Right atrium auricular region (tissue), 2 donors: ENCODE measurements at regions not wholly inside any gene's neighbourhood (a gene's known extent, or its start where the extent isn't known, plus 50 kb on each side); places are given as distances from the start of the nearest gene placed in this dataset.

Experiments
- DNase-seq: peaks from one replicate; pipeline ENCODE4 v3.0.0-alpha.2; 2019; ENCODE audit warnings: low spot score
- H3K27ac ChIP-seq, 2 donors: fragments of 200-600 bp; sonication (generic); 1 replicate in 1 of 2; 2 replicates in 1 of 2; pipeline ENCODE4 v1.5.1; 2016 to 2019
- H3K27me3 ChIP-seq, 2 donors: fragments of 200-600 bp; sonication (generic); one replicate each; pipeline versions ENCODE4 v1.5.1 to v1.6.0; 2017 to 2019
- H3K36me3 ChIP-seq: fragments of 200-600 bp; sonication (generic); one replicate; pipeline ENCODE4 v1.5.1; 2016
- H3K4me1 ChIP-seq, 2 donors: fragments of 200-600 bp; sonication (generic); one replicate each; pipeline versions ENCODE4 v1.5.1 to v1.6.0; 2017 to 2019
- H3K4me3 ChIP-seq, 2 donors: fragments of 200-600 bp; sonication (generic); 1 replicate in 1 of 2; 2 replicates in 1 of 2; pipeline ENCODE4 v1.5.1; 2017 to 2019; ENCODE audit warnings: mild to moderate bottlenecking in 1 of 2, moderate library complexity in 1 of 2
- H3K9me3 ChIP-seq, 2 donors: fragments of 200-600 bp; sonication (generic); one replicate each; pipeline ENCODE4 v1.5.1; 2019
- TF ChIP-seq, protein P1 (sequence below), 2 donors: fragments of 200-600 bp; sonication (generic); IDR thresholded peaks; one replicate each; pipeline ENCODE4 v1.5.1; 2019; ENCODE audit warnings: antibody characterized with exemption in 2 of 2

DNA sequence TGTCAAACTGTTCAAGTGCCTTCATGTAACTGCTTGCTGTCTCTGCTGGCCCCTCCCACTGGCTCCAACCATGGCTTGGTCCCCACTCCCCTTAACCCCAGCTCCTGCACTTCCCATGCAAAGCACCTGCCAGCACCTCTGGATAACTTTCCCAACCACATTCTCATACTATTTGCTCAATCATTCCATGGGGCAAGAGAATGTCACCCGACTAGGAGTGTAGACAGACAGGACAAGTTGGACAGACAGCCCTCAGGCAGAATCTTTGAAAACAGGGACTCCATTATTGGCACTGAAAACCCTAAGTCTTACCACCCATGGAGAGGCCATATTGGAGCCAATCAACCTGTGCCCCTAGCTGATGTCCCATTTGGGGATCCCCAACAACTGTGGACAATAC is 246.5 kb downstream of the RPLP1 start:
- no peaks in the 10 kb centered on the region for H3K36me3 ChIP-seq
- no peak overlapping the region for H3K27ac ChIP-seq
- no peaks in the 10 kb centered on the region for H3K27me3 ChIP-seq
- H3K4me3 ChIP-seq, result no peak overlapping the region
- peaks cover 0 to 7% of the 10 kb centered on the region in 2 donors for H3K4me1 ChIP-seq
- TF ChIP-seq, protein P1, sequence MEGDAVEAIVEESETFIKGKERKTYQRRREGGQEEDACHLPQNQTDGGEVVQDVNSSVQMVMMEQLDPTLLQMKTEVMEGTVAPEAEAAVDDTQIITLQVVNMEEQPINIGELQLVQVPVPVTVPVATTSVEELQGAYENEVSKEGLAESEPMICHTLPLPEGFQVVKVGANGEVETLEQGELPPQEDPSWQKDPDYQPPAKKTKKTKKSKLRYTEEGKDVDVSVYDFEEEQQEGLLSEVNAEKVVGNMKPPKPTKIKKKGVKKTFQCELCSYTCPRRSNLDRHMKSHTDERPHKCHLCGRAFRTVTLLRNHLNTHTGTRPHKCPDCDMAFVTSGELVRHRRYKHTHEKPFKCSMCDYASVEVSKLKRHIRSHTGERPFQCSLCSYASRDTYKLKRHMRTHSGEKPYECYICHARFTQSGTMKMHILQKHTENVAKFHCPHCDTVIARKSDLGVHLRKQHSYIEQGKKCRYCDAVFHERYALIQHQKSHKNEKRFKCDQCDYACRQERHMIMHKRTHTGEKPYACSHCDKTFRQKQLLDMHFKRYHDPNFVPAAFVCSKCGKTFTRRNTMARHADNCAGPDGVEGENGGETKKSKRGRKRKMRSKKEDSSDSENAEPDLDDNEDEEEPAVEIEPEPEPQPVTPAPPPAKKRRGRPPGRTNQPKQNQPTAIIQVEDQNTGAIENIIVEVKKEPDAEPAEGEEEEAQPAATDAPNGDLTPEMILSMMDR (IDR thresholded peaks at IDR 0.05), result no peak
- DNase-seq, result no peak
- no peaks in the 10 kb centered on the region for H3K9me3 ChIP-seq

DNA sequence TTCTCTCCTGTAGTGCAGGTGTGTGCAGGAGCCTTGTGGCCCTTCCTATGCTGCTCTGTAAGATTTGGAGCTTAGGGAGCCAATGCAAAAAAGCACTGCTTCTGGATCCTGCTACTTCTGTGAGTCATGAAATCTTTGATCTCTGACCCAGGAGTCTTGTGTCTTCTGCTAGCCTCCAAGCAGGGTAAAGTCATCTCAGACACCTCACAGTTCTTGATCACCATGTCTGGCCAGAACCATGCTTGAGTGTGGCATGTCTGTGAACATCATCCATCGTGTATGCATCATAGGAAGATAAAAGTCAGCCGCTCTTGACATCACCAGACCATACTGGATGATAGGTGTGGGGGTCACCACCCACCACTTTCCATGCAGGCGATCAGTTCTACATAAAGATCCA is 247.8 kb downstream of the RPLP1 start:
- Histone ChIP-seq H3K36me3 (no peaks in the 10 kb centered on the region), H3K9me3 (no peaks in the 10 kb centered on the region), H3K27ac (no peak overlapping the region), H3K4me1 (peaks cover 0 to 7% of the 10 kb centered on the region in 2 donors), H3K4me3 (no peak overlapping the region), H3K27me3 (no peaks in the 10 kb centered on the region)
- TF ChIP-seq, protein P1 (IDR thresholded peaks at IDR 0.05), result no peak
- DNase-seq, result no peak

DNA sequence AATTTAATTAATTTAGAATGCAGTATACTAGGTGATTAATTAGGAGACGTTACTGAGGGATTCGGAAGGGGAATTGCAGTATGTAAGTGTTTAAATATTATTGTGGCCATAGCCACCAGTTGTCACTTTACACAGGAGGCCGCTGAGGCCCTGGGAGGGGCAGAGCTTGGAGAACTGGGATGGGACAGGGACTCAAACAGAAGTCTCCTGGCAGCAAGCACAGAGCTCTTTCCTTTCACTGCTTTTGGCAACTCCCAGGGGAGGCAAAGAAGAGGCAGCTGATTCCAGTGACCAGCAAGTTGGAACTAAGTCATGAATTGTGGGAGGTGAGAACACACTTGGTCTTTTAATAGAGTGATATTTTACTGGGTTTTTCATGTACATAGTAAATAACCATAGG is 248.6 kb downstream of the RPLP1 start:
- no peak overlapping the region for H3K27ac ChIP-seq
- TF ChIP-seq, protein P1 (IDR thresholded peaks at IDR 0.05), result no peak
- H3K27me3 ChIP-seq, result no peaks in the 10 kb centered on the region
- no peaks in the 10 kb centered on the region for H3K9me3 ChIP-seq
- H3K4me3 ChIP-seq, result no peak overlapping the region
- H3K36me3 ChIP-seq, result no peaks in the 10 kb centered on the region
- peaks cover 0 to 7% of the 10 kb centered on the region in 2 donors for H3K4me1 ChIP-seq
- DNase-seq, result no peak

DNA sequence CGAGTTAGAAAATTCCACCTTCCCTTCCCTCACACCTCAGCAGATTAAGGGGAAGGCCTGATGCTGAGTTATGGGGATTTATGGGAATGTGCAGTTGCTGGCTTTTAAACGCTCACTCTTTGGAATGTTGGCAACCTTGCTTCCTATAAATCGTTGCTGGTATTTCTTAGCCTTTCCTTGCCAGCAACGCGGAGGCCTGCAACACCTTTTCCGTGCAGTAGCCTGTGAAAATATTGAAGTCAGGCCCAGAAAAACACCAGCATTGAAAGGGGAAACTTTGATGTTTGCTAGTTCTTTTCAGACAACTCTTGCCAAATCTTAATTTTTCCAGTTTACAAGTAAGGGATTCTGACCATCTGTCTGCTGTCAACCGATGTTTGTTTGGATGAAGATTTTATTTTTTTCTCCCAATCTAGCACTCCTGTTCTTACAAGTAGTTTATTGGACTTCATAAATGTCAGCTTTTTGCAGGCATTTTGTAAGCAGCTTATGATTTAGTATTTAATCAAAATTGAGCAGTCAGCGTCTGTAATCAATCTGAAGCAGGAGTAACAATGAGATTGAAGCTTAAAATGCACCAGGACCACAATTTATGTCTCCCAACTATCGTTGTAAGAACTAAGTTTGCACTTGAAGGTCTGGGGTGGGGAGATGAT is 251.0 kb downstream of the RPLP1 start:
- Histone ChIP-seq H3K27ac (no peak overlapping the region), H3K4me1 (no peaks in the 10 kb centered on the region), H3K36me3 (no peaks in the 10 kb centered on the region), H3K4me3 (no peak overlapping the region), H3K9me3 (peaks cover 0 to 9% of the 10 kb centered on the region in 2 donors), H3K27me3 (no peaks in the 10 kb centered on the region)
- DNase-seq, result no peak
- TF ChIP-seq, protein P1 (IDR thresholded peaks at IDR 0.05), result no peak

DNA sequence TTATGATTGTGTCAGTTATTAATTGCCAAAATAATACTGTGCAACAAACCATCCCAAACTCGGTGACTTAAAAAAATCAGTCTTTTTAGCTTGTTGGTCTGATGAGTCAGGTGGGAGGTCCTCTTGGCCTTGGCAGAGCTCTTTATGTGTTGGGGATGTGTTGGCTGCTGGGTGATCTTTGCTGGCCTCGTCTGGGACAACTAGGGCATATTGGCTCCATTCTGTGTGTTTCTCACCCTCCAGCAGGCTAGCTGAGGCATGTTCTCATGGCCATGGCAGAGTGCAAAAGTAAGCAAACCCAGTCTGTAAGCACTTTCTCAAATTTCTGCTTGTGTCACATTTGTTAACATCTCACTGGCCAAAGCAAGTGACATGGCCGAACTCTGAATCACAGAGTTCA is 251.6 kb downstream of the RPLP1 start:
- Histone ChIP-seq H3K4me1 (no peaks in the 10 kb centered on the region), H3K27ac (no peak overlapping the region), H3K27me3 (no peaks in the 10 kb centered on the region), H3K4me3 (no peak overlapping the region), H3K36me3 (no peaks in the 10 kb centered on the region), H3K9me3 (peaks cover 0 to 14% of the 10 kb centered on the region in 2 donors)
- no peak for DNase-seq
- TF ChIP-seq, protein P1 (IDR thresholded peaks at IDR 0.05), result no peak

DNA sequence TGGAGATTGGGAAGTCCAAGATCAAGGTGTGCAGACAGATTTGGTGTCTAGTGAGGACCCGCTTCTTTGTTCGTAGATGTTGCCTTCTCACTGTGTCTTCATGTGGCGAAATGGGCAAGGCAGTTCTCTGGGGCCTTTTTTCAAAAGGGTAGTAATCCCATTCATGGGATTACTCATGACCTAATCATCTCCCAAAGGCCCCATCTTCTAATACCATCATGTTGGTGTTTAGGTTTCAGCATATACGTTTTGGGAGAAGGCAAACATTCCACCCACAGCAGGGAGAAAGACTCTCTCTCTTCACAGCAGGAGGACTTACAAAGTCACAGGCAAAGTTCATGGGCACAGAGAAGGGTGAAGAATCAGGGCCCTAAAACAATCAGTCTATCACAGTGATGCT is 252.1 kb downstream of the RPLP1 start:
- Histone ChIP-seq H3K27ac (no peak overlapping the region), H3K36me3 (no peaks in the 10 kb centered on the region), H3K9me3 (peaks cover 0 to 14% of the 10 kb centered on the region in 2 donors), H3K4me3 (no peak overlapping the region), H3K4me1 (no peaks in the 10 kb centered on the region), H3K27me3 (no peaks in the 10 kb centered on the region)
- no peak for DNase-seq
- TF ChIP-seq, protein P1 (IDR thresholded peaks at IDR 0.05), result no peak
